Embryonic facial prominence (tissue), 1 donor: ENCODE measurements at regions not wholly inside any gene's neighbourhood (a gene's known extent, or its start where the extent isn't known, plus 50 kb on each side); places are given as distances from the start of the nearest gene placed in this dataset.

Experiments
- DNase-seq: peaks from one replicate; pipeline ENCODE4 v3.0.0-alpha.2; 2016; ENCODE audit errors: extremely low spot score

GRCh38 chr18:78587626-78588600 is 391.7 kb upstream of the SALL3 start:
- no peak for DNase-seq

GRCh38 chr18:78589916-78590437 is 389.6 kb upstream of the SALL3 start:
- no peak for DNase-seq

- DNase-seq: no peak
Measured at GRCh38 chr18:78595453-78595852, 384.2 kb upstream of the SALL3 start.

- no peak for DNase-seq
Measured at GRCh38 chr18:78595924-78596573, 383.6 kb upstream of the SALL3 start.

- DNase-seq: no peak
Measured at GRCh38 chr18:78596794-78597345, 382.7 kb upstream of the SALL3 start.

GRCh38 chr18:78601349-78601748 is 378.3 kb upstream of the SALL3 start:
- no peak for DNase-seq

GRCh38 chr18:78601923-78602322 is 377.7 kb upstream of the SALL3 start:
- DNase-seq: no peak

- no peak for DNase-seq
Measured at GRCh38 chr18:78602430-78602829, 377.2 kb upstream of the SALL3 start.

- DNase-seq: no peak
Measured at GRCh38 chr18:78603102-78603983, 376.3 kb upstream of the SALL3 start.

GRCh38 chr18:78605255-78605654 is 374.4 kb upstream of the SALL3 start:
- DNase-seq: no peak

GRCh38 chr18:78607221-78607620 is 372.4 kb upstream of the SALL3 start:
- no peak for DNase-seq

GRCh38 chr18:78607784-78608183 is 371.8 kb upstream of the SALL3 start:
- DNase-seq: no peak

GRCh38 chr18:78610179-78610578 is 369.4 kb upstream of the SALL3 start:
- no peak for DNase-seq

- DNase-seq: no peak
Measured at GRCh38 chr18:78611201-78611800, 368.3 kb upstream of the SALL3 start.

- no peak for DNase-seq
Measured at GRCh38 chr18:78611869-78612268, 367.7 kb upstream of the SALL3 start.

- no peak for DNase-seq
Measured at GRCh38 chr18:78612318-78612717, 367.3 kb upstream of the SALL3 start.

GRCh38 chr18:78612801-78613200 is 366.8 kb upstream of the SALL3 start:
- DNase-seq: no peak

GRCh38 chr18:78618726-78619125 is 360.9 kb upstream of the SALL3 start:
- no peak for DNase-seq

GRCh38 chr18:78619854-78620253 is 359.8 kb upstream of the SALL3 start:
- DNase-seq: no peak

GRCh38 chr18:78620326-78620725 is 359.3 kb upstream of the SALL3 start:
- no peak for DNase-seq

- no peak for DNase-seq
Measured at GRCh38 chr18:78621141-78621755, 358.4 kb upstream of the SALL3 start.
